NCI-H446 treated with DMSO at 0.1 percent for 48 hours (cell line): ENCODE measurements at regions not wholly inside any gene's neighbourhood (a gene's known extent, or its start where the extent isn't known, plus 50 kb on each side); places are given as distances from the start of the nearest gene placed in this dataset.

Experiments used
- DNase-seq: peaks from one replicate; lab custom pipeline; 2025; lab: John Stamatoyannopoulos, UW

DNA sequence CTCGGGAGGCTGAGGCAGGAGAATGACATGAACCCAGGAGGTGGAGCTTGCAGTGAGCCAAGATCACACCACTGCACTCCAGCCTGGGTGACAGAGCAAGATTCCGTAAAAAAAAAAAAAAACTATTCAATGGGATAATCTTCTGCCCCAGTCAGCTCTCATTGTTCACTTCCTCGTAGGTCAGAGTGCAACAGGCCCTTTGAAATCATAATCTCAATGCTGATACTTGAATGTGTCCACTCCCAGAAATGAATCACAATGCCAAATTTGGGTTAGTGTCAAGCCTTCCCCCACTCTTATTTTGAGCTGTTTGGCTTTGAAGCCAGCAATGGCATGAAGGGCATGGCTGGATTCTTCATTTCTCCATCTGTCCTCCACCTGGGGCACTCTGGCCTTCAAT lies 610.3 kb upstream of the KLF4 start:
- DNase-seq: no peak

DNA sequence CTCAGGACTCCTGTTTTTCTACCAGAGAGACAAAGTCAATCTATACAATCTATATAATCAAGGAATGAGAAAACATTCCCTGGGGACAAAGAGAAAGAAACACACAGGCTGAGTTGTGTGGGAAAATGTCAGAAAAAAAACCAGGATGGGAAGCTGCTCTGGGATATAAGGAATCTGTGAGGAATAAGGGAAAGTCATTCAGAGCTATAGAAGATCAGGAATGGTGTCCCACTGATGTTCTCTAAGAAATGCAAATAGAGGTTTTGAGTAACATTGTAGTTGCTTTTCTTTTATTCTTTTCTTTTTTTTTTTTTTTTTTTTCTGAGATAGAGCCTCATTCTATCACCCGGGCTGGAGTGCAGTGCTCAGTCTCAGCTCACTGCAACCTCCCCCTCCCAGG lies 605.9 kb upstream of the KLF4 start:
- no peak for DNase-seq

DNA sequence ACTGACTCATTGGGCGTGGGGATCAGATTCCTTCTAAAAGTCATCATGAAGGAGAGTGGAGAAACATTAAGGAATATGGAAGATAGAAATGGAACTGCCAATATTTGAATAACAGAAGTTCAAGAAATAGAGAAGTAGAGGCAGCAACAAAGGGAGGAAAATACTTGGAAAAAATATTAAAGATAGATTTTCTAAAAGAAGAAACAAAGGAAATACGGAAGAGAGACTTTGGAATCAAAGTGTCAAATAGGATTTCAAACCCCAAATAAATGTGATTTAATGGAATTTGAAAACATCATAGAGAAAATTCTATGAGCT lies 605.1 kb upstream of the KLF4 start:
- no peak for DNase-seq

DNA sequence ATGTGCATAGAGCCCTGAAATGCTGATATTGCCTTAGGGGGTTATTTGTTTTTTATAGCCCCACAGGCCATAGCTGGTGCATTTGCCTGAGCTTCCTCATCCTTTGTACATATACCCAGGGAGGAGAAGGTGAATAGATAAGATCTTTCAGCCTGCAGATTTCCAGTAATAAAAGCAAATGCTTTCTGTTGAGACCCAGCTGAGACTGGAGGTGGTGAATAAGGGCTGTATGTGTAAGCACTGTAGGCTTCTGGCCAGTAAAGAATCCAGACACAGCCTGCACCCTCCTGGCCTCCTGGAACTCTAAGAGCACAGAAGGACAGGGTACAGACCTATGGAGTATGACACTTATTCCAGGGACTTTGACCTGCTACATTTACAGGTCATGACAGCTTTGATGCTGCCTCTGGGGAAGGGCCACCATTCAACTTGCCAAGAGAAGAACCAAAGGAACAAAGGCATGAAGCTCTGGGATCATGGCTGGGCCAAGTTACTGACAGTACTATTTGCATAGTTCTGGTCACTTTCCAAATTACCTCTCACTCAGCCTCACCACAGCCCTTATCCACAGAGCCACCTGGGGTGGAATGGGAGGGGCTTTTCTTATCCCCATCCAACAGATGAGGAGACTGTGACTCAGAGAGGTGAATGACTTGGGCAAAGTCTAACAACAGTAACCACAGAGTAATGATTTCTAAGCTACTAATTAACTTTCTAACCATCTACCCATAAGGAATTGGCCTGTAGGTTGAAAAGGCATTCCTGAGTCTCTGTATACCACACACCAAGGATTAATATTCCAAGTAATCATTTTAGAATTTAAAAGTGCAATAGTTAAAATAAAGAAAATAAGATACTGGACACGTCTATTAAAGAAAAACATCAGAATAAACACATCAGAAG lies 604.5 kb upstream of the KLF4 start:
- DNase-seq: no peak

DNA sequence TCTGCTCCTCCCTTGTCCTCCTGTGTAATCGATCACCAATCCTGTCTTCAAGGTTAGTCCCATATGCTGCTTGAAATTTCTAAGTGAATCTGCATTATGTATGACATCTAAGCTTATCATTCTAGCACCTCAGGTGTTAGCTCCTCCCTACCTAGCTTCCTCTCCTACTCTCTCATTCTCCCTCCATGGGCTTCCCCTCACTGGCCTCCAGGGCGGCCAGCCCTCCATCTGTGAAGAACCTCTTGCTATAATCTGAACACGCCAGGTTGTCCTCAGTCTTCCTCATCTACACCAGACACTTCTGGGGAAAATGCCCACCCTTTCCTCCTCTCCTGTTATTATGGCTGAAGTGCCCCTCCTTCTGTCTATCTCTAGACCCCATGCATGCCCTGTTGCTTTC lies 599.3 kb upstream of the KLF4 start:
- no peak for DNase-seq

DNA sequence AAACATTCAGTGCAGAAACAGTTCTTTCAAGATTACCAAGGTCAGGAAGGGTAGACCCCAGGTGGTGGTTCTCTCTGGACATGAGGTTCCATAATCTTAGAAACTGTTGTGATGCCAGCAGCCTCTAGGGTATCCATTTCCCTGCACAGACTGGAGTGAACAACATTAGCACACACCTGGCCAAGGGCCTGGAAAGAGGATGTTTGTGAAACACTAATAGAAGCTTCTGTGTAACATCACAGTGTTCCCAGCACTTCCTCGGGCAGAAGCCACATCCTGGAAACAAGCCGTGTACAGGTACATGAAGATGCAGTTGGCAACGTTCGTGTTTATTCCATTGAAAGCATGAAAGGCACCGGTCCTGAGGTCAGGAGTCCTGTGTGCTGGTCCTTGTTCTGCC lies 598.2 kb upstream of the KLF4 start:
- no peak for DNase-seq

DNA sequence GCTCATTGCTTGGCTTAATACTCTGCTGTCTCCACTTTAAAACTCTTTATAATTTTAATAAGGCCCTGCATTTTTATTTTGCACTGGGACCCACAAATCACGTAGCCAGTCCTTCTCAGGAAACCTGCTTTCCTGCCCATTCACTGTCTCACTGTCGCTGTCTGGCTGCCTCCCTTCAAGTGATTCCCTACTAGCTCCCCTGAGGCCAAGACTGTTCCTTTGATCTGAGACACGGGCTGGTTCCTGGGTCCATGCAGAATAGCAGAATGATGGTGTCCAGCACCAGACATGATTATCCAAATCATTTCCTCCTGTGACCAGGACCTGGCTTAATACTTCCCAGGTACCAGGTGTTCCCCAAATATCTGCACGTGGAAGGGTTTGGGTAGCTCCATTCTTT lies 597.1 kb upstream of the KLF4 start:
- DNase-seq: no peak

DNA sequence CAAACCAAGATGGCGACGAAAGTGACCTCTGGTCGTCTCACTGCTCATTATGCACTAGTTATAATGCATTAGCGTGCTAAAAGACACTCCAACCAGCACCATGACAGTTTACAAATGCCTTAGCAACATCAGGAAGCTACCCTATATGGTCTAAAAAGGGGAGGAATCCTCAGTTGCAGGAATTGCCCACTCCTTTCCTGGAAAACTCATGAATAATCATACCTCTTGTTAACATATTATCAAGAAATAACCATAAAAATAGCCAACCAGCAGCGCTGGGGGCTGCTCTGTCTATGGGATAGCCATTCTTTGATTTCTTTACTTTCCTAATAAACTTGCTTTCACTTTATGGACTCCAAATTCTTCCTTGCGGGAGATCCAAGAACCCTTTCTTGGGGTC lies 595.7 kb upstream of the KLF4 start:
- DNase-seq: no peak

DNA sequence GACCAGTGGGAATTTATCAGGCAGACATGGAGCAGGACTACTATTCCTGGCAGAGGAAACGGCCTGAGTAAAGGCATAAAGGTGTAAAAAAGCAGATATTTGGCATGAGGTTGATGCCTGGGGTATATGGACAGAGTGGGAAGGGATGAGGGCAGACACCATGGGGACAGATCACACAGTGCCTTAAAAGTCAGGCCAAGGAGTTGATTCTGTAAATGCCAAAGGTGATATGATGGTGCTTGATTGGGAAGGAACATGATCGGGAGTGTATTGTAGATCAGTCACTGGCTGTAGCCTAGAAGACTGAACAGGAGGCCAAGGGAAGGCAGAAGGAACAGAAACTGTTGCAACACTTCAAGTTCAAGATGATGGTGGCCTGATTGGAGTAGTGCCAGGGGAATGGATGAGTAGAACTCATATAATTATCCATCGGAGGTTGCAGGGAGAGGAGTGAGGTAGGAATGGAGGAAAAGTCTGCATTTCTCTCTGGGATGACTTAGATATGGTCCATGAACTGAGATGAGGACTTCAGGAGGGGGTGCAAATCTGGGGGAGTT lies 594.3 kb upstream of the KLF4 start:
- no peak for DNase-seq

DNA sequence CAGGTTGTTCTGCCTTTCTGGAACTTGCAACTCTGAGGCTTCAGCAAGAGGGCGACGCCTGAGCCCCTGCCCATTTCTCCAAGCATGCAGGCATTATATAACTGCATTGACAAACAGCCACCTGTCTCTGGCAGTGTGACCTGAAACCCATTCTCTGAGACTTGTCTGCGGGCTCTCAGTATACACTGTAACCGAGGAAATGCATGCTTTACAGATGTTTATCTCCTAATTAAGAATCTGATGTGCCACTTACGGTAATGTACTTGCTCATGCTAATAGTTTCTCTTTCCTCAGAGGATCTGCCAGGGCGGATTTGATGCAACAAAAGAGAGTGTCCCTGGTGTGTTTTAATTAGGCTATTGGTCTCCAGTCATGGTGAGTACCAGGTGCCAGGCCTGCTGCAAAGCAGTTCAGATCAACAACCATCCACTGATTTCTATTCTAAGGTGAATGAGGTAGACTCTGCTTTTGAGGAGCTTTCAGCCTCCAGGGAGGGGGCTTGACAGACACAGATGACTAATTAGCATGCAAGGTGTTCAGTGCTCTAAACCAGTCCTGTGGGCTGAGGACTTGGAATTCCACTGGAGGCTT lies 593.7 kb upstream of the KLF4 start:
- DNase-seq: no peak

DNA sequence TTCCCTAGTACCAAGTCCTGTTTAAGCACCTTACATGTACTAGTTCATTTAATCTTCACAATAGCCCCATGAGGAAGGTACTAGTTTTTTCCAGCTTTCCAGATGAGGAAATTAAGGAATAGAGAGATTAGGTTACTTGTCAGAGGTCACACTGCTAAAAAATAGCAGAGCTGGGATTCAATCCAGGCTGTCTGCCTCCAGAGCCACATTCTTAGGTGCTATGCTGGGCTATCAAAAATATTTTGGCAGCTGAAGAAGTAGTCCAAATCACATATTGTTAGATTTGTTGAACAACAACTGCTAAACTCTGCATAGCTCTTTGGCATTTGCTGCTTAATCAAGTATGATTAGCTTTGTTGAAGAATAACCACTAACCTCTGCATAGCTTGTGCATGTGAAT lies 591.5 kb upstream of the KLF4 start:
- DNase-seq: no peak

DNA sequence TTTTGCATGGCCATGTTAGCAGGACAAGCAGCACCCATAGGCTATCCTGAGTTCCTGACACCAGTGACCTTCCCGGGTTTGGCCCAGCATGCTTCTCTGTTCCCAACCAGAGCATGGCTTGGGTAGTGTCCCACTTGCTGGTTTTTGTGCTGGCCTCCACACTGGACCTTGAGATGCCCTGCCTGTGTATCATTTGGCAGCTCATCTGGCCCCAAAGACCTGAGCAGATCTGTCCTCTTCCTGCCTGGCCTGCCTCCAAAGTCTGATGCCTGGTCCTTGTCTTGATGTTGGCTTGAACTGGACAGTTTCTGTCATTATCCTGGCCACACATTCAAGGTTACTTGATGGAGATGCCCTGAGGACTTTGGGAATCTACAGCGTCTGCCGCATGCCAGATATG lies 590.7 kb upstream of the KLF4 start:
- DNase-seq: no peak

DNA sequence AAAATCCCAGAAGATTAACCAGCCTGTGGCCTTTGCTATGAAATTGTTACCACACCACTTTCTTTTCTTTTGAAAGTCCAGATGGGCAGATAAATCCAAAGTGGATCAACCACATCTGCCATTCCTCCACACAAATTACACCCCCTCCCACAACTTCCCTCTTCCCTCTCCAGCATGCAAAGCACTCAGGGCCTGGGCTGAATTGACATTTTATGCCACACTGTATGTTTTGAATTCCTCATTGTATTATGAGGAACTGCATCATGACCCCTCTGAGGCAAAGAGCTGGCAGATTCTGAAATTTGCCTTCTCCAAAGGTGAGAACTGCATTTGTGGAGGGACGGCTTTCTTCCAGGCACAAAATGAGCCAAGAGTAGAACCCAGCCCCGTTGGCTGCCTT lies 589.2 kb upstream of the KLF4 start:
- no peak for DNase-seq

DNA sequence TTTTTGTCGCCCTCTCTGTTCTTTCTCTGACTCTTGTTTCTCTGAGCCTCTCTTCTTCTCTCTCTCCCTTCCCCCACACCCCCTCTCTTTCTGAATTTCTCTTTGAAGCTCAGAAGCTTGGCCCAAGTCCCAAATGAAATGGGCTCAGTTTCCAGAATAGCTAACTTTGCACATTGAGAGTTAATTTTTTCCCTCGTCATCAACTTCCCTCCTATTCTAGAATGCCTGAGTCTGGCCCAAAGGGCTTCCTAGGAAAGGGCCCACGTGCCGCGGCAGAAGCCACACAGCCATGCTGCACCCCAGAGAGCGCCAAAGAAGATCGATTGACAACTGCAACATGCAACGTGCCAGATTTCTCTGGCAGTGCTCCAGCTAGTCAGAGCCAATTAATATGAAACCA lies 588.8 kb upstream of the KLF4 start:
- DNase-seq: no peak

DNA sequence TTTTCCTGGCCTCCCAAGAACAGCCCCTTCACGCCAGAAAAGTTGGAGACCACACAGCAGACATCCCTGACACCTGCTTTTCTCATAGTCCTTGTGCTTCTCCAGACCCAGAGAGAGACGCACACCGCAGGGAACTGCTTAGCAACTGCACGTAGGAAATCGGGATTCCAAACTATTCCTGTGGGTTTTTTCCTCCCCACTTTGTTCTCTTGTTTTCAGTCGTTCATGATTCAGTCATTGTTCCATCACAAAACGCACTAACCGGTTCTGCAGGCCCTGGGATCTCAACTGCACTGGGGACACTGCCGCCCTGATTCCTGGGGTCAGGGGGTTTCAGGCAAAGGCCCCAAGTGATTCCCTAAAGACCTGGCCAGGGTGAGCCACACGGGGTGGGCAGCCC lies 588.0 kb upstream of the KLF4 start:
- DNase-seq: no peak

DNA sequence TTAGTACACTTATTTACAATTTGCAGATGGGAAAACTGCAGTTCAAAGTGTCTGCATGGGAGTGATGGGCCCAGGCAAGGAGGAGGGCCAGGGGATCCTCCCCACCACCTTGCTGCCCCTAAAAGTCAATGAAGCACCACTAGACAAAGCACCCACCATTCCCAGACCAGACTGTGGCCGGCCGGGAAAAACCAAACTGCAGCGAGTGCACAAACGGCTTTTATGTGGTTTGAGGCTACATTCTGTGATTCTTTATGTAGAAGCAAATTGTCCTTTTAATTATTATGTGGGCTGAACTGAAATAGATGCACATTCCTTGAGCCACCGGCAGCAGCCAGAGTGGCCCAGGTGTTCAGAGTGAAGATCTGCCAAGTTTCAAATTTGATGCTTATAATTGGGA lies 585.3 kb upstream of the KLF4 start:
- DNase-seq: no peak

DNA sequence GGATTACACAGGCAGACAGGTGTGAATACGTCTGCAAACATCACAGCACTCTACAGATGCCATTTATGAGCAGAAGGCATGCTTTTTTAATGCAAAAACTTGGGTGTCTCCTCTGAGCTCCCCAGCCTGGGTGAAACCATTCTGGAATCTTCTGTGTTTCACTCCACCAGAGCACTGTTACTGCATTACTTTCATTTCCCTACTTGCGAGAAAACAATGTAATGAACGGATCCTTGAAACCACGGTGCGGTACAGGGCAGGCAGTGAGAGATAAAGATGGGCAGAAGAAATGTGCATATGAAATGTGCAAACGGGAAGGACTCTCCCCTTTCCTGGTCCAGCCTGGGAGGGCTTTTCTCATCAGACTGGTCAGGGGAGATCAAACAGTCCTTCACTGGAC lies 584.3 kb upstream of the KLF4 start:
- no peak for DNase-seq

DNA sequence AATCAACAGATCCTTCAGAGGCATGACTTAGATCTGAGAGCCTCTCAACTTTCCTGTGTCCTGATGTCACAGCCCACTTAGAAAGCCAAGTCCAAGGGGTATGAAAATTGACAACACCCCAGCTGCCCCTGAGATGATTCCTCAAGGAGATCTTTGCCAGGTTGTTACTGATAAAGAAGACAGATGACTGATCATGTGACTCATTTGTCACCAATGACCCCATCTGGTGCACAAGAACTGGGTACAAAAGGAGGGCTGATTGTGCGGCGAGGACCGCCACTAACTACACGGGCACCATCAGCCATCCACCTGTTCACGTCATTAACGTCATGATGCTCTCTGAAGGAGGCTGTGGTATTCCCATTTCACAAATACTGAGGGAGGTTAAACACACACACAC lies 583.2 kb upstream of the KLF4 start:
- no peak for DNase-seq

DNA sequence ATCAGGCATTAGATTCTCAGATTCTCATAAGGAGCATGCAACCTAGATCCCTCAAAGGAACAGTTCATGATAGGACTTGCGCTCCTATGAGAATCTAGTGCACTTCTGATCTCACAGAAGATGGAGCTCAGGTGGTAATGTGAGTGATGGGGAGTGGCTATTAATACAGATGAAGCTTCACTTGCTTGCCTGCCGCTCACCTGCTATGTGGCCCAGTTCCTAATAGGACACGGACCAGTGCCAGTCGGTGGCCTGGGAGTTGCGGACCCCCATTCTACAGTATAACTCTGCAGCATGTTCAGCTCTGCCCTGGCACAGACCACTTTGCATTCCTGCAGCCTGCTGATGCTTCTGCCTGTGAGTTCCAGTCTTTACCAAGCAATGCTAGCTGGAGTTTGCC lies 581.3 kb upstream of the KLF4 start:
- no peak for DNase-seq

DNA sequence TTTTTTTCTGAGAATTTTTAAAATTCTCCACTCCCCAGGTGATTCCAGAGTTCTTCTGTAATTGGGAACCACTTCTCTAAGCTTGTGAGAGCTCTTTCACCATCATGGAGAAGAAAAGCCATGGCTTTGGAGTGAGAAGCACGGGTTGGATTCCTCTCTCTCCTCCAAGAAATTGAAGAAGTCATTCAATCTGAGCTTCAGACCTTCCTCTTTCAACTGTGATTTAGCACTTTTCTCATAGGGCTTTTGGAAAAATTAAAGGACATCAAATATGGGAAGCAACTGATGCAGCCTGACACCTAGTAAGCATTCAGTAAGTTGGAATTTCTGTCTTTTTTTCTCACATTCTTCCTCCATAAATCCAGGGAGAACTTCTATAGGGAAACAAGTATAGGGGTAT lies 580.4 kb upstream of the KLF4 start:
- DNase-seq: no peak

DNA sequence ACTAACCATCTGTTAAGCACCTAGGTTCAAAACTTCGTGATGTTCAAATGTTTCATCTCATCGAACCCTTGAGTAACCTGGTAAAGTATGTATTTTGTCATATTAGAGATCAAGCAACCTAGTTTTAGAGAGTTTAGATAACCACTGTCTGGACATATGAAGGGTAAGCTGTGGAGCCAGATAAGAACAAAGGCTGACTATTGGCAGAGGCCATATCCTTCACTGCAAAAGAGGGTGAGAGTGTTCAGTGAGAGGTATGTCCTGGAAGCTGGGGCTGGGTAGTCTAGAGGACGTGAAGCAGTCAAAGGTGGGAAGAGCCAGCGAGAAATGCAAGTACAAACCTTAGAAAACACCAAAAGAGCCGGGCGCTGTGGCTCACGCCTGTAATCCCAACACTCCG lies 573.1 kb upstream of the KLF4 start:
- DNase-seq: no peak

DNA sequence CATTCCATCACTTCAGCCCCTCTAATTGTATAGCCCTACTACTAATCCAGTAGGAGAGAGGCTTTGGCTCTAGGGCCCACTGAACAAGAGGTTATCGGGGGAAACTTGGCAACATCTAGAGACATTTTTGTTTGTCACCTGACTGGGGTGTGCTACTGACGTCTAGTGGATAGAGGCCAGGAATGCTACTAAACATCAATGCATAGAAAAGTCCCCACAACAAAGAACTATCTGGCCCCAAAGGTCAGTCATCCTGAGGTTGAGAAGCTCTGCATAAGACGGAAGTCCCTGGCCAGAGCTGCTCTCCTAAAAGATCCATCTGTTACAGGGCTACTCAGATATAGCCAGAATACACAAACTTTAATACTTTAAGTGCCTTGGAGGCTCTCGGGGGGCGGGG lies 570.6 kb upstream of the KLF4 start:
- no peak for DNase-seq

DNA sequence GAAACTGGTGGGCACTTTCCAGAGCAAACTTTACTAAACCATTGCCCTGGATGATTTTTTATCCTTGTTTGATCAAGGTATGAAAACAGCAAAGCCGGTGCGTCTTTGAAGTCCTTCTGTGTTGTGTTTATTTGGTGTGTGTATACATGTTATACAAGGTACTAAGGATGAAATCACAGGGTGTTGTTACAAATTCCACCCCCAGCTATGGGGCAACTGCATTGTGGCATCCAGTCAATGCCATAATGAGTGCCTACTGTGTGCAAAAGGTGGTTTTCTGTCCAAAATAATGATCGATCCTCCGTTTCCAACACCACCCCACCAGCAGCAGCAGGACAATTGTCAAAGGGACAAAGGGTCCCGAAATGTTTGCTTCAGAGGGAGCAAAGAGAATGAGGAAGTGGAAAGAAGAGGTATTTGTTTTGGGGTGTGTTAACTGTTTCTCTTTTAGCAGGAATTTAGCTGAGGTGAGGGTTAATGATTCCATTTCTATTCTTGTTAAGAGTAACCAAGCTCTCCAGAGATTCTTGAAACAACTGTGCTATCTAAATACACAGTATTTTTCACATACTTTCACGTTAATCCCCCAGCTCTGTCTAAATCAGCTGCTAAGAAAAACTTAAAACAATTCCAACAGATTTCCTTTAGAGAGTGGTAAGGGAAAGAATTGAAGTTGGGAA lies 568.7 kb upstream of the KLF4 start:
- DNase-seq: no peak
